H1 (cell line): ENCODE measurements at regions not wholly inside any gene's neighbourhood (a gene's known extent, or its start where the extent isn't known, plus 50 kb on each side); places are given as distances from the start of the nearest gene placed in this dataset.

Experiments
- CTCF ChIP-seq, 3 experiments: IDR thresholded peaks; 1 replicate in 2 of 3; 2 replicates in 1 of 3; pipeline versions ENCODE4 v1.5.1 to v1.6.1; 2011; ENCODE audit warnings: low read length in 3 of 3, mild to moderate bottlenecking in 3 of 3, inconsistent platforms in 2 of 3, low read depth in 1 of 3, moderate library complexity in 1 of 3; ENCODE audit not compliant: insufficient read depth in 1 of 3; ENCODE audit errors: control extremely low read depth in 1 of 3
- TBP ChIP-seq: IDR thresholded peaks from 2 replicates; pipeline ENCODE4 v1.6.1; 2011; ENCODE audit warnings: low read depth, low read length, improper control_type of control experiment

GRCh38 chr6:167710363-167710920, 116.3 kb upstream of the AFDN start (continued):
- TF ChIP-seq CTCF (IDR thresholded peaks at IDR 0.05; ENCODE audit: control extremely low read depth in 1 of 3, insufficient read depth in 1 of 3, low read depth in 1 of 3, low read length in 3 of 3) (no peak), TBP (no peak)
